ENCODE measurements at regions not wholly inside any gene's neighbourhood (a gene's known extent, or its start where the extent isn't known, plus 50 kb on each side); places are given as distances from the start of the nearest gene placed in this dataset.

- TF ChIP-seq CTCF (conservative IDR thresholded peaks at IDR 0.05; ENCODE audit: low read length), result no peak
- TF ChIP-seq EZH2phosphoT487 (IDR thresholded peaks at IDR 0.05; ENCODE audit: borderline replicate concordance, low read depth, low read length), result no peak
Measured at GRCh38 chr13:106350208-106350607, 185.3 kb downstream of the EFNB2 start.

Measured in OCI-LY7 (cell line).